WTC11 (cell line): ENCODE measurements at regions not wholly inside any gene's neighbourhood (a gene's known extent, or its start where the extent isn't known, plus 50 kb on each side); places are given as distances from the start of the nearest gene placed in this dataset.

Source experiments
- ATAC-seq: fragments of 200-7000 bp; cut with Tn5 transposase; 2 replicates; pipeline ENCODE4 v1.10.0; 2021; ENCODE audit warnings: mild to moderate bottlenecking, moderate library complexity
- CTCF ChIA-PET: fragments of 300-600 bp; sonication (Branson Sonifier 250); formaldehyde crosslinking; loops from one replicate; lab custom pipeline; 2021; ENCODE audit warnings: antibody characterized with exemption; lab: Charles Lee
- POLR2A ChIA-PET: fragments of 350-600 bp; sonication (Branson Sonifier 250); formaldehyde crosslinking; loops from one replicate; lab custom pipeline; 2021; ENCODE audit warnings: antibody characterized with exemption; lab: Charles Lee
- DNase-seq: peaks from one replicate; pipeline ENCODE4 v3.0.0; 2021; ENCODE audit warnings: low spot score
- H3K27ac Mint-ChIP-seq: 2 replicates; pipeline ENCODE4 v1.8.0; 2021; ENCODE audit warnings: mixed read lengths
- H3K27me3 Mint-ChIP-seq: 2 replicates; pipeline ENCODE4 v1.8.0; 2021; ENCODE audit warnings: low read depth, mild to moderate bottlenecking, moderate library complexity, mixed read lengths
- H3K36me3 Mint-ChIP-seq: 2 replicates; pipeline ENCODE4 v1.8.0; 2021; ENCODE audit warnings: mixed read lengths
- H3K4me1 Mint-ChIP-seq: 2 replicates; pipeline ENCODE4 v1.8.0; 2022; ENCODE audit warnings: mixed read lengths
- H3K4me3 Mint-ChIP-seq: 2 replicates; pipeline ENCODE4 v1.8.0; 2021; ENCODE audit warnings: mild to moderate bottlenecking, moderate library complexity, mixed read lengths
- H3K9me3 Mint-ChIP-seq: 2 replicates; pipeline ENCODE4 v1.8.0; 2021; ENCODE audit warnings: mixed read lengths
- ATF1 ChIP-seq: sonication (generic); formaldehyde crosslinking; IDR thresholded peaks from 2 replicates; pipeline ENCODE4 v1.8.1; 2023; ENCODE audit warnings: mild to moderate bottlenecking, moderate library complexity, missing genetic modification reagents
- ATF2 ChIP-seq: sonication (generic); formaldehyde crosslinking; IDR thresholded peaks from 2 replicates; pipeline ENCODE4 v1.8.1; 2022; ENCODE audit warnings: low read depth, missing genetic modification reagents, borderline replicate concordance
- CREB1 ChIP-seq: sonication (generic); formaldehyde crosslinking; IDR thresholded peaks from 2 replicates; pipeline ENCODE4 v1.8.0; 2023; ENCODE audit warnings: mild to moderate bottlenecking, missing genetic modification reagents
- ETV6 ChIP-seq: sonication (generic); formaldehyde crosslinking; IDR thresholded peaks from 2 replicates; pipeline ENCODE4 v1.8.1; 2022; ENCODE audit warnings: mild to moderate bottlenecking, missing genetic modification reagents
- FOXK1 ChIP-seq: sonication (generic); formaldehyde crosslinking; IDR thresholded peaks from 2 replicates; pipeline ENCODE4 v1.8.0; 2022; ENCODE audit warnings: mild to moderate bottlenecking, moderate library complexity, missing genetic modification reagents
- FOXP4 ChIP-seq: sonication (generic); formaldehyde crosslinking; IDR thresholded peaks from 2 replicates; pipeline ENCODE4 v1.8.0; 2022; ENCODE audit warnings: mild to moderate bottlenecking, missing genetic modification reagents
- GTF2I ChIP-seq: fragments of 250-450 bp; sonication (Bioruptor Pico); conservative IDR thresholded peaks from 2 replicates; pipeline ENCODE4 v1.4.0; 2021; ENCODE audit warnings: mild to moderate bottlenecking
- MXD4 ChIP-seq: fragments of 250-450 bp; sonication (Bioruptor Pico); IDR thresholded peaks from 2 replicates; pipeline ENCODE4 v1.8.0; 2021; ENCODE audit warnings: mild to moderate bottlenecking, moderate library complexity, borderline replicate concordance
- NFYB ChIP-seq: sonication (generic); formaldehyde crosslinking; conservative IDR thresholded peaks from 2 replicates; pipeline ENCODE4 v1.8.0; 2022; ENCODE audit warnings: low read depth, missing genetic modification reagents
- NR3C1 ChIP-seq: sonication (generic); formaldehyde crosslinking; conservative IDR thresholded peaks from 2 replicates; pipeline ENCODE4 v1.8.1; 2023; ENCODE audit warnings: low read depth, mild to moderate bottlenecking, missing genetic modification reagents
- SMAD4 ChIP-seq: sonication (generic); formaldehyde crosslinking; IDR thresholded peaks from 2 replicates; pipeline ENCODE4 v1.8.0; 2022; ENCODE audit warnings: mild to moderate bottlenecking, missing genetic modification reagents
- SP1 ChIP-seq: sonication (generic); formaldehyde crosslinking; conservative IDR thresholded peaks from 2 replicates; pipeline ENCODE4 v1.8.1; 2022; ENCODE audit warnings: missing genetic modification reagents
- TEAD4 ChIP-seq: sonication (generic); formaldehyde crosslinking; IDR thresholded peaks from 2 replicates; pipeline ENCODE4 v1.8.0; 2022; ENCODE audit warnings: mild to moderate bottlenecking, missing genetic modification reagents
- USF1 ChIP-seq: sonication (generic); formaldehyde crosslinking; IDR thresholded peaks from 2 replicates; pipeline ENCODE4 v1.8.0; 2022; ENCODE audit warnings: mild to moderate bottlenecking, missing genetic modification reagents
- ZNF121 ChIP-seq: sonication (generic); formaldehyde crosslinking; IDR thresholded peaks from 2 replicates; pipeline ENCODE4 v1.8.0; 2023; ENCODE audit warnings: missing genetic modification reagents
- ZNF219 ChIP-seq: sonication (generic); formaldehyde crosslinking; IDR thresholded peaks from 2 replicates; pipeline ENCODE4 v1.8.0; 2023; ENCODE audit warnings: missing genetic modification reagents, mild to moderate bottlenecking, borderline replicate concordance
- ZNF317 ChIP-seq: sonication (generic); formaldehyde crosslinking; IDR thresholded peaks from 2 replicates; pipeline ENCODE4 v1.8.1; 2023; ENCODE audit warnings: low read depth, mild to moderate bottlenecking, moderate library complexity, missing genetic modification reagents, borderline replicate concordance
- ZNF416 ChIP-seq: fragments of 250-450 bp; sonication (Bioruptor Pico); IDR thresholded peaks from 2 replicates; pipeline ENCODE4 v1.9.0; 2021; ENCODE audit warnings: mild to moderate bottlenecking, inconsistent platforms
- ZNF425 ChIP-seq: fragments of 250-450 bp; sonication (Bioruptor Pico); conservative IDR thresholded peaks from 2 replicates; pipeline ENCODE4 v1.9.0; 2021; ENCODE audit warnings: mild to moderate bottlenecking
- TF ChIP-seq, protein P1 (sequence below): sonication (generic); formaldehyde crosslinking; IDR thresholded peaks from 2 replicates; pipeline ENCODE4 v1.8.1; 2023; ENCODE audit warnings: mild to moderate bottlenecking, moderate library complexity, missing genetic modification reagents
- TF ChIP-seq, protein P2 (sequence below): fragments of 200-600 bp; IDR thresholded peaks from 2 replicates; pipeline ENCODE4 v1.8.0; 2022; ENCODE audit warnings: antibody characterized with exemption
- TF ChIP-seq, protein P3 (sequence below): fragments of 250-450 bp; sonication (Bioruptor Pico); IDR thresholded peaks from 2 replicates; pipeline ENCODE4 v2.1.2; 2022; ENCODE audit warnings: mild to moderate bottlenecking, moderate library complexity

DNA sequence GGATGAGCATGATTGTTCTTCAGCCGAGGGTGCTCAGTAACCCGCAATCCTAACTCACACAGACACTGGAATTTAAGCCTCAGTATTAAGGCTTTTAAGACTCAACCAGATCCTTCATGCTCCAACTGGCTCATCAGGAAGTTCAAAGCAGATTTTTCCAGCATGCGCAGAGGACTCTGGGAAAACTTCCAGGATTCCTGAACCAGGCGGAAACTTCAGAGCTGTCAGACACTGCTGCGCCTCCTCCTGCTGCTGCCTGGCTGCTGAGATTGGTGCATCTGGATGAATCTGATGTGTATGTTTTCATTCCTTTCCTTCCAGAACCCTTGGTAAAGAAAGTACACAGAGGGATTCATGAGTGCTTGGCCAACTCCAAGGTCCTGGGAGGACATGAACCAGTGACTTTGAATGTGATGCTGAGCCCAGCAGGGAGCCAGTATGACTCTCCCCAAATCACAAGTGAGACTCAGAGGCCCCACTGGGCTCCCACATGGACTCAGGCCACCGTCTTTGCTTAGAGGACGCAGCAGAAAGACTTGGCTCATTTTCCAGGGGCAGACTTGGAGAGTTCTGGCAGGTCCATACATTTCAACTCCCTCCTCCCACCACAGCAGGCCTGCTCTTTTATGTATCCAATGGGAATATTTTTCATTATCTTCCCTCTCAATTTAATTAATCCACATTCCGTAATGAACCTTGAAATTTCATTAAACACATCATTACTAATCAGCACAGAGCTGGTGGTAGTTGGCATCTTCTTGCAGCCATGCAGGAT lies 143.5 kb upstream of the HDAC4 start:
- TF ChIP-seq, protein P1, sequence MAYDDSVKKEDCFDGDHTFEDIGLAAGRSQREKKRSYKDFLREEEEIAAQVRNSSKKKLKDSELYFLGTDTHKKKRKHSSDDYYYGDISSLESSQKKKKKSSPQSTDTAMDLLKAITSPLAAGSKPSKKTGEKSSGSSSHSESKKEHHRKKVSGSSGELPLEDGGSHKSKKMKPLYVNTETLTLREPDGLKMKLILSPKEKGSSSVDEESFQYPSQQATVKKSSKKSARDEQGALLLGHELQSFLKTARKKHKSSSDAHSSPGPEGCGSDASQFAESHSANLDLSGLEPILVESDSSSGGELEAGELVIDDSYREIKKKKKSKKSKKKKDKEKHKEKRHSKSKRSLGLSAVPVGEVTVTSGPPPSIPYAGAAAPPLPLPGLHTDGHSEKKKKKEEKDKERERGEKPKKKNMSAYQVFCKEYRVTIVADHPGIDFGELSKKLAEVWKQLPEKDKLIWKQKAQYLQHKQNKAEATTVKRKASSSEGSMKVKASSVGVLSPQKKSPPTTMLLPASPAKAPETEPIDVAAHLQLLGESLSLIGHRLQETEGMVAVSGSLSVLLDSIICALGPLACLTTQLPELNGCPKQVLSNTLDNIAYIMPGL = no peak
- TF ChIP-seq SP1 = no peak
- no peak for TF ChIP-seq ZNF425 (CRISPR knock-in tag)
- no peak for TF ChIP-seq GTF2I (CRISPR knock-in tag)
- Mint-ChIP-seq H3K27me3 (no peaks in the 10 kb centered on the region), H3K4me3 (no peak overlapping the region), H3K4me1 (no peaks in the 10 kb centered on the region), H3K9me3 (peaks cover 11% of the 10 kb centered on the region; the same call in 1 of the 2 replicates), H3K36me3 (no peaks in the 10 kb centered on the region), H3K27ac (no peak overlapping the region)
- ChIA-PET POLR2A (no interaction called here), CTCF (no interaction called here)
- ATAC-seq (no peak), DNase-seq (no peak)

DNA sequence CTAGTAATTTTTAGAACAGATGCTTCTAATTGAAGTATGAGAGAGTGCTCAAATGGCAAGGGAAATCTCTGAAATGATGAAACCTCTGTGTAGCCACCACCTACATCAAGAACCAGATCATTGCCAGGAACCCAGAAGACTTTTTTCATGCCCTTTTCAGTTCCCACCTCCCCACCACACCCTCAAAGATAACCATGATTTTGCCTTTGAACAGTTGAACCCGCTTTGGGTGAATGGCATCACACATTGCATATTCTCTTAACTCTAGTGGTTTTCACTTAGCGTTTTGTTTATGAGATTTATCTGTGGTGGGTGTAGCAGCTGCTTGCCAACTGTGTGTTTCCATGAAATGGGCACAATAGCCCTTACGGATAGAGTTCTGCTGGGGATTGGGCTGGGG lies 142.9 kb upstream of the HDAC4 start:
- ATAC-seq = no peak
- H3K27me3 Mint-ChIP-seq = no peaks in the 10 kb centered on the region
- POLR2A ChIA-PET = no interaction called here

DNA sequence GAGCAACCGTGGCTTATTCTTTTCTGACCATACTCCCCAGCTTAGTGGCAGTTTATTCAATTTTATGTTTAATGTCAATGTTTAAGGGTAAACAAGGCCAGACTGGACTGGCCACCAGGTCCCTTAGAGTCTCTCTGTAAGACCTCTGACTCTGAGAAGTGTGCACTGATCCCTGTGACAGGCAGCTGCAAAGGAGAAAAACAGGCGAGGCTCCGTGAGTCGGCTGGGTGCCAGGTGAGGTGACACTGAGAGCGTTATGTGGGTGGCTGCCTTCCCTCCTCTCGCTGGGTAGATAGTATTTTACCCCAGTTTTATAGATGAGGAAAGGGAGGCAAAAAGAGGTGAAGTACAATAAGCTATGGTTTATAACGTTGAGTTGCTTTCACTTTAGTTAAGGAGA lies 139.4 kb upstream of the HDAC4 start:
- Mint-ChIP-seq H3K9me3 (peaks cover 11% of the 10 kb centered on the region; the same call in 1 of the 2 replicates), H3K4me1 (no peaks in the 10 kb centered on the region), H3K4me3 (no peak overlapping the region), H3K27me3 (no peaks in the 10 kb centered on the region), H3K27ac (no peak overlapping the region), H3K36me3 (no peaks in the 10 kb centered on the region)
- DNase-seq (no peak), ATAC-seq (no peak)
- POLR2A ChIA-PET = no interaction called here
- CTCF ChIA-PET = no interaction called here
- TF ChIP-seq ETV6 (no peak), ZNF416 (CRISPR knock-in tag) (no peak), MXD4 (no peak), NR3C1 (CRISPR knock-in tag) (no peak), ZNF317 (CRISPR knock-in tag) (no peak), ATF1 (CRISPR knock-in tag) (no peak), FOXK1 (CRISPR knock-in tag) (no peak), NFYB (CRISPR knock-in tag) (no peak), FOXP4 (CRISPR knock-in tag) (no peak), TEAD4 (CRISPR knock-in tag) (no peak), SMAD4 (CRISPR knock-in tag) (no peak), ATF2 (CRISPR knock-in tag) (no peak), CREB1 (CRISPR knock-in tag) (no peak), ZNF121 (no peak), USF1 (CRISPR knock-in tag) (no peak)
- TF ChIP-seq, protein P2, sequence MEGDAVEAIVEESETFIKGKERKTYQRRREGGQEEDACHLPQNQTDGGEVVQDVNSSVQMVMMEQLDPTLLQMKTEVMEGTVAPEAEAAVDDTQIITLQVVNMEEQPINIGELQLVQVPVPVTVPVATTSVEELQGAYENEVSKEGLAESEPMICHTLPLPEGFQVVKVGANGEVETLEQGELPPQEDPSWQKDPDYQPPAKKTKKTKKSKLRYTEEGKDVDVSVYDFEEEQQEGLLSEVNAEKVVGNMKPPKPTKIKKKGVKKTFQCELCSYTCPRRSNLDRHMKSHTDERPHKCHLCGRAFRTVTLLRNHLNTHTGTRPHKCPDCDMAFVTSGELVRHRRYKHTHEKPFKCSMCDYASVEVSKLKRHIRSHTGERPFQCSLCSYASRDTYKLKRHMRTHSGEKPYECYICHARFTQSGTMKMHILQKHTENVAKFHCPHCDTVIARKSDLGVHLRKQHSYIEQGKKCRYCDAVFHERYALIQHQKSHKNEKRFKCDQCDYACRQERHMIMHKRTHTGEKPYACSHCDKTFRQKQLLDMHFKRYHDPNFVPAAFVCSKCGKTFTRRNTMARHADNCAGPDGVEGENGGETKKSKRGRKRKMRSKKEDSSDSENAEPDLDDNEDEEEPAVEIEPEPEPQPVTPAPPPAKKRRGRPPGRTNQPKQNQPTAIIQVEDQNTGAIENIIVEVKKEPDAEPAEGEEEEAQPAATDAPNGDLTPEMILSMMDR = no peak
- TF ChIP-seq, protein P3, sequence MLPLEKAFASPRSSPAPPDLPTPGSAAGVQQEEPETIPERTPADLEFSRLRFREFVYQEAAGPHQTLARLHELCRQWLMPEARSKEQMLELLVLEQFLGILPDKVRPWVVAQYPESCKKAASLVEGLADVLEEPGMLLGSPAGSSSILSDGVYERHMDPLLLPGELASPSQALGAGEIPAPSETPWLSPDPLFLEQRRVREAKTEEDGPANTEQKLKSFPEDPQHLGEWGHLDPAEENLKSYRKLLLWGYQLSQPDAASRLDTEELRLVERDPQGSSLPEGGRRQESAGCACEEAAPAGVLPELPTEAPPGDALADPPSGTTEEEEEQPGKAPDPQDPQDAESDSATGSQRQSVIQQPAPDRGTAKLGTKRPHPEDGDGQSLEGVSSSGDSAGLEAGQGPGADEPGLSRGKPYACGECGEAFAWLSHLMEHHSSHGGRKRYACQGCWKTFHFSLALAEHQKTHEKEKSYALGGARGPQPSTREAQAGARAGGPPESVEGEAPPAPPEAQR (CRISPR knock-in tag) = no peak

More for the DNA sequence above, 142.9 kb upstream of the HDAC4 start:
- CTCF ChIA-PET = no interaction called here
- H3K9me3 Mint-ChIP-seq = peaks cover 11% of the 10 kb centered on the region; the same call in 1 of the 2 replicates
- H3K27ac Mint-ChIP-seq = no peak overlapping the region
- H3K4me3 Mint-ChIP-seq = no peak overlapping the region
- no peaks in the 10 kb centered on the region for H3K4me1 Mint-ChIP-seq
- DNase-seq = no peak
- no peaks in the 10 kb centered on the region for H3K36me3 Mint-ChIP-seq
- TF ChIP-seq ZNF219 = no peak
